GM21381 (cell line): ENCODE measurements at regions not wholly inside any gene's neighbourhood (a gene's known extent, or its start where the extent isn't known, plus 50 kb on each side); places are given as distances from the start of the nearest gene placed in this dataset.
"Not testable (repeated sequence)": the region's sequence is repeated elsewhere in the genome, so short reads cannot be mapped to it uniquely, and the experiment has no call there.

ENCODE experiments used
- ATAC-seq: cut with Tn5 transposase; IDR thresholded peaks from one replicate; pipeline ENCODE4 v1.9.1; 2021; ENCODE audit warnings: mild to moderate bottlenecking, moderate library complexity; ENCODE audit not compliant: unreplicated experiment

- no peak for ATAC-seq
Observed at GRCh38 chr7:85285527-85285926, 98.7 kb upstream of the SEMA3D start.

GRCh38 chr7:85275204-85275603 is 88.3 kb upstream of the SEMA3D start:
- no peak for ATAC-seq

GRCh38 chr7:85274454-85274853 is 87.6 kb upstream of the SEMA3D start:
- no peak for ATAC-seq

- ATAC-seq: no peak
Observed at GRCh38 chr7:85262891-85263290, 76.0 kb upstream of the SEMA3D start.

GRCh38 chr7:85261336-85261735 is 74.5 kb upstream of the SEMA3D start:
- no peak for ATAC-seq

- not testable (repeated sequence) for ATAC-seq
Observed at GRCh38 chr7:85249787-85250186, 62.9 kb upstream of the SEMA3D start.

GRCh38 chr7:85239109-85239508 is 52.3 kb upstream of the SEMA3D start:
- no peak for ATAC-seq

- no peak for ATAC-seq
Observed at GRCh38 chr7:85237721-85238120, 50.9 kb upstream of the SEMA3D start.
